Left renal pelvis (tissue), 4 donors: ENCODE measurements at regions not wholly inside any gene's neighbourhood (a gene's known extent, or its start where the extent isn't known, plus 50 kb on each side); places are given as distances from the start of the nearest gene placed in this dataset.
"Not testable (repeated sequence)": the region's sequence is repeated elsewhere in the genome, so short reads cannot be mapped to it uniquely, and the experiment has no call there.

ENCODE experiments used
- DNase-seq, 4 donors: peaks; one replicate each; pipeline ENCODE4 v3.0.0-alpha.2; 2013; ENCODE audit warnings: low read depth in 4 of 4, low spot score in 3 of 4

DNA sequence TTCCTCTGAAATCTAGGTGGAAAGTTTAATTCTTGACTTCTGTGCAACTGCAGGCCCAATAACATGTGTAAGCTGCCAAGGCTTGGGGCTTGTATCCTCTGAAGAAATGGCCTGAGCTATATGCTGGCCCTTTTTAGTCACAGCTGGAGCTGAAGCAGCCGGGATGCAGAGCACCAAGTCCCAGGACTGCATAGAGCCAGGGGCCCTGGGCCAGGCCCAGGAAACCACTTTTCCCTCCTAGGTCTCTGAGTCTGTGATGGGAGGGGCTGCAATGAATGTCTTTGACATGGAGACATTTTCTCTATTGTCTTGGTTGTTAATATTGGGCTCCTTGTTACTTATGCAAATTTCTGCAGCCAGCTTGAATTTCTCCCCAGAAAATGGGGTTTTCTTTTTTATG, 588.5 kb downstream of the CENPC start:
- DNase-seq = no peak

- no peak for DNase-seq
These were observed 588.9 kb downstream of the CENPC start for GRCh38 chr4:66956426-66956825.

GRCh38 chr4:66955784-66956183, 589.5 kb downstream of the CENPC start:
- DNase-seq = no peak

- no peak for DNase-seq
These were observed 595.9 kb downstream of the CENPC start for GRCh38 chr4:66949419-66949818.

DNA sequence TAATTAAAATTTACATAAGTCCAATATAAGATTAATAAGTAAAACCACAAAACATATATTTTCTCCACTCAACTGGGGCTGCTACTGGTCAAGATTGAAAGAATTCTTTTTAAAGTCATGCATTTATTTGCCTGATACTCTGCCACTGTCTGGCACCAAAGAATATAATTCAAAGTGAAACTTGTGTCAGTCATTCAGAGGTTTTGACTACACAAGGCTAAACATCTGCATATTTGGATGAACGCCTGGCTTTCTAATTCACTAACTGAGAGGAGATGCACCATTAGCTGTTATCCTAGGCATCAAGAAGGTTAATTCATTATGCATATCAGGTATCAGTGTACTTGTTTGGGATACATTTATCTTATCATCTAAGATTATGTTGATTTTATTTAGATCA, 598.5 kb downstream of the CENPC start:
- no peak for DNase-seq

- DNase-seq = no peak
These were observed 602.2 kb downstream of the CENPC start for GRCh38 chr4:66943112-66943511.

GRCh38 chr4:66931981-66932380, 613.3 kb downstream of the CENPC start:
- not testable (repeated sequence) for DNase-seq

- no peak for DNase-seq
These were observed 615.1 kb downstream of the CENPC start for GRCh38 chr4:66930206-66930605.

DNA sequence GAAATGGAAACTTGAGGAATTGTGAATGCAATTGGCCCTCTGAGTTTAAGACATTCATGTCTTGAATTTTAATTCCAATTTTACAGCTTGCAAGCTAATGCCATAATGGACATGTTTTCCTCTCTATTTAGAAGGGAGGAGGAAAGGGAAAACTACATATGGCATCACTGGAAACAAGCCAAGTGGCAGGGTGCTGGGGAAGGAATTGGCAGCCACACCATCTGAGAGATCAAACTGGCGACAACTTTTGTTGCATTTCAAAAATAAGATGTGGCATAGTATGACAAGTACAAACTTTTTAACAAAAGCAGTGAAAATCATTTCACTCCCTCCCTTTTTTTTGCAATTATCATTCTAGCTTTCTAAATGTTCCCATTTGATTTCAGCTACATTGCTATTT, 615.6 kb downstream of the CENPC start:
- no peak for DNase-seq

GRCh38 chr4:66928881-66929280, 616.4 kb downstream of the CENPC start:
- not testable (repeated sequence) for DNase-seq

DNA sequence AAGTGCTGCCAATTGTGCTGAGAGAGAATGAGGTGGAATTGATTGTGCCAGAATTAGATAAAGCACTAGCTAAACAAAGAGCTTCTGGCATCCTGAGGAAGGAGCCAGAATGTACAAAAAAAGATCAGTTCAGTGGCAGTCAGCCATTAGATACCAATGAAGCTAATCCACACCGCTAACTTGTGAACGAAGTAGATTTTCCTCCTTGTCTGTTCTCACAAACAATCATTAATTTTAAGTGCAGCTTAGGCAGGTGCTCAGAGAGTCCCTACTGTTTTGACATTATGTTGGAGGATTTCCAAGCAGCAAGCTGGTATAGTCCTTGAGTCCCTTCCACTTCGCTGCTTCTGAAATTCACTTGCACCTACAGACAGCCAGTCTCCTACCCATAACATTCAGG, 617.4 kb downstream of the CENPC start:
- DNase-seq = no peak

- DNase-seq = no peak
These were observed 618.6 kb downstream of the CENPC start for GRCh38 chr4:66926687-66927086.

DNA sequence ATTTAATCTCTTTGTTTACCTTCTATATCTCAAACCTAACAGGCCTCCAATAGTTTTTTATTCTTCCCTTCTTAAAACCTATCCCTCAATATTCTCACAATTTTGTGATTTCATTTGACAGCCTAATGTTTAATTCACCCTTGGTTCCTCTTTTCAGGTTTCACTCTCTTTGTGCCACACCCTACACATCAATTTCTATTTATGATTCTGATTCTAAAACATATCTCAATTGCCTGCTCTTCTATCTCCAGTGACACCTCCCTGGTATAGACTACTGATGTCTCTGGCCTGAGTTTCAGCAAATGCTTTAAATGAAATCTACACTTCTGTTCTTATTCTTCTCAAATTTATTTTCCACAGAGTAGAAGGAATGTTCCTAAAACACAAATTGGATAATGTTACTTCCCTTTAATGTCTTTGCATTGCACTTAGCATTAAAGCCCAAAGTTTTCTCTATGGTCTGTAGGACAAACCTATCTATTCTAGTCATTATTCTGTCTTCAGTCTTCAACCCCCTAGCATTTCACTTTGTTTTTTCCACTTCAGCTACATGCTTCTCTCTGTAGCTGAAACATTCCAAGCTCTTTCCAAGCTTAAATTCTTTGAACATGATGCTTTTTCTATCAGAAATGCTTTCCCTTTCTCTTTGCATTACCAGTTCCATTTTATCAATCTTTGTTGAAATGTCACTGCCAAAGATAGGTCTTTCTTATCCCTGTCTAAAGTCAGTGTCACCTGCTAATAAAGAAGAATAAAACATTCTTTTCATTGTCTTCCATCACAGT, 622.0 kb downstream of the CENPC start:
- DNase-seq = no peak

GRCh38 chr4:66921433-66921832, 623.9 kb downstream of the CENPC start:
- no peak for DNase-seq

DNA sequence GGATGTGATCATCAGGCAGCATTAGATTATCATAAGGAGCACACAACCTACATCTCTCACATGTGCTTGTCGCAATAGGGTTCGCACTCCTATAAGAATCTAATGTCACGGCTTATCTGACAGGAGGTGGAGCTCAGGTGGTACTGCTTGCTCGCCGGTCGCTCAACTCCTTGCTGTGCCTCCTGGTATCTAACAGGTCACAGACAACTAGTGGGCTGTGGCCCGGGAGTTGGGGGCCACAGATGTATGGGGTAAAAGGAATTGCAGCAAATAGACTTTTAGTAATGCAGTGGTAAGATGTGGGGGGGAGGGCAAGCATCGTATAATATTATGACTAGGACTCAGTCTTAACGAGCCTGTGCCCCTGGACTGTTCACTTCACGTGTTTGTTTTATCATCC, 624.8 kb downstream of the CENPC start:
- DNase-seq = no peak

- no peak for DNase-seq
These were observed 633.4 kb downstream of the CENPC start for GRCh38 chr4:66911880-66912279.

- DNase-seq = no peak
These were observed 639.0 kb downstream of the CENPC start for GRCh38 chr4:66906314-66906713.

DNA sequence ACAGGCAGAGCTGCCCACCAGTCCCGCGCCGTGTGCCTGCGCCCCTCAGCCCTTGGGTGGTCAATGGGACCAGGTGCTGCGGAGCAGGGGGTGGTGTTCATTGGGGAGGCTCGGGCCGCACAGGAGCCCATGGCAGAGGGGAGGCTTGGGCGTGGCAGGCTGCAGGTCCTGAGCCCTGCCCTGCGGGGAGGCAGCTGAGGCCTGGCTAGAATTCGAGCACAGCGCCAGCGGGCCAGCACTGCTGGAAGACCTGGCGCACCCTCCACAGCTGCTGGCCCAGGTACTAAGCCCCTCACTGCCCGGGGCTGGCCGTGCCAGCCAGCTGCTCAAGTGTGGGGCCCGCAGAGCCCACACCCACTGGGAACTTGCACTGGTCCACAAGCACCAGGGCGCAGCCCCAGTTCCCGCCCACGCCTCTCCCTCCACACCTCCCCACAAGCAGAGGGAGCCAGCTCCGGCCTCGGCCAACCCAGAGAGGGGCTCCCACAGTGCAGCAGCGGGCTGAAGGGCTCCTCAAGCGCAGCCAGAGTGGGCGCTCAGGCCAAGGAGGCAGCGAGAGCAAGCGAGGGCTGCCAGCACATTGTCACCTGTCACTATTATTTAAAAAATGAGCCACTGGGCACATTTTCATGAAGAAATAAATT, 645.8 kb downstream of the CENPC start:
- DNase-seq = no peak

- no peak for DNase-seq
These were observed 651.5 kb downstream of the CENPC start for GRCh38 chr4:66893807-66894206.

DNA sequence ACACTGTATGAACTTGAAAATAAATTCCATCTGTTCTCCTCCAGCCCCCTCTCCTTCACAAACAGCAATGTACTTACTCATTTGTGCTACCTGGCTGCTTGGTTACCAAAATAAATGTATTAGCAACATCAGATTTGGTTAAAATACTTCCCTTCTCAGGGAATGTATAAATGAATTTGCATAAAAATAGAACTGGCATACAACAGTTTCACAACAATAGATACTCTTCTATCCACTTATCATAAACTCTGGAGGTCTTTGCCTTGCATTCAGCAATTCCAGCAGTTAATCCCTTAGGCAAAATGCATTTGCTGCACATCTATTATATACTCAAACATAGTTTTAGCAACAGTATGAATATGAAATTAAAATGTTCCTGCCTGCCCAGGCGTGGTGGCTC, 658.2 kb downstream of the CENPC start:
- no peak for DNase-seq

- DNase-seq = no peak
These were observed 659.7 kb downstream of the CENPC start for GRCh38 chr4:66885501-66886165.

DNA sequence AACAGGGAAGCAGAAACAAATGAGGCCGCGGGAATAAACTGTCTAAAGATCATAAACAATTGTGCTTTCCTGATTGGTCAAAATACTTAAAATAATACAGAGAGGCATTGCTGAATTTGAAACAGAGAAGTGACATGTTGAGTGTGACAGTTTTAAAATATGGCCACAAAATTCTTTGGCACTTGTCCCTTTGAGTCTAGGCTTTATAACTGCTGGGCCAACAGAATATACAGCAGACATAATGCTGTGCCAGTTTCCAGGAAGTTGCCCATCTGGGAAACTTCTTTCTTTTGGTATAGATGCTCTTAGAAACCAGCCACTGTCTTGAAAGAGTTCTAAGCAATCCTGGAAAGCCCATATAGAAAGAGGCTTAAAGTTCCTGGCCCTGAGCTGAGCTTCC, 668.4 kb downstream of the CENPC start:
- DNase-seq = no peak
